Activated CD8-positive, alpha-beta T cell treated with anti-CD3 and anti-CD28 coated beads for 36 hours (primary cell): ENCODE measurements at regions not wholly inside any gene's neighbourhood (a gene's known extent, or its start where the extent isn't known, plus 50 kb on each side); places are given as distances from the start of the nearest gene placed in this dataset.

ENCODE experiments used
- ATAC-seq: fragments of 200-7000 bp; cut with Tn5 transposase; one replicate; pipeline ENCODE4 v1.10.0; 2021; ENCODE audit warnings: mild to moderate bottlenecking, moderate library complexity
- CTCF ChIA-PET: fragments of 350-600 bp; sonication (Branson Sonifier 250); formaldehyde crosslinking; loops from one replicate; lab custom pipeline; 2021; ENCODE audit warnings: antibody characterized with exemption; lab: Charles Lee
- POLR2A ChIA-PET: fragments of 350-600 bp; sonication (Branson Sonifier 250); formaldehyde crosslinking; loops from one replicate; lab custom pipeline; 2021; ENCODE audit warnings: antibody characterized with exemption; lab: Charles Lee
- DNase-seq: peaks from one replicate; pipeline ENCODE4 v3.0.0-alpha.2; 2020
- H3K27ac Mint-ChIP-seq: one replicate; pipeline ENCODE4 v1.8.0; 2021; ENCODE audit warnings: mild to moderate bottlenecking, mixed read lengths
- H3K27me3 Mint-ChIP-seq: one replicate; pipeline ENCODE4 v1.8.0; 2021; ENCODE audit warnings: mixed read lengths
- H3K36me3 Mint-ChIP-seq: one replicate; pipeline ENCODE4 v1.8.0; 2021; ENCODE audit warnings: low read depth, mixed read lengths
- H3K4me1 Mint-ChIP-seq: one replicate; pipeline ENCODE4 v1.8.0; 2021; ENCODE audit warnings: low read depth, mixed read lengths
- H3K4me3 Mint-ChIP-seq: one replicate; pipeline ENCODE4 v1.8.0; 2021; ENCODE audit warnings: mild to moderate bottlenecking, moderate library complexity, mixed read lengths
- H3K9me3 Mint-ChIP-seq: one replicate; pipeline ENCODE4 v1.8.0; 2021; ENCODE audit warnings: mixed read lengths
- intact Hi-C: fragments of 100-400 bp; cut with micrococcal nuclease; formaldehyde crosslinking; loops from one replicate; pipeline ENCODE4 v1.10.0; 2022
- TF ChIP-seq, protein P1 (sequence below): fragments of 200-600 bp; IDR thresholded peaks from one replicate; pipeline ENCODE4 v1.8.0; 2022; ENCODE audit warnings: antibody characterized with exemption, mild to moderate bottlenecking

DNA sequence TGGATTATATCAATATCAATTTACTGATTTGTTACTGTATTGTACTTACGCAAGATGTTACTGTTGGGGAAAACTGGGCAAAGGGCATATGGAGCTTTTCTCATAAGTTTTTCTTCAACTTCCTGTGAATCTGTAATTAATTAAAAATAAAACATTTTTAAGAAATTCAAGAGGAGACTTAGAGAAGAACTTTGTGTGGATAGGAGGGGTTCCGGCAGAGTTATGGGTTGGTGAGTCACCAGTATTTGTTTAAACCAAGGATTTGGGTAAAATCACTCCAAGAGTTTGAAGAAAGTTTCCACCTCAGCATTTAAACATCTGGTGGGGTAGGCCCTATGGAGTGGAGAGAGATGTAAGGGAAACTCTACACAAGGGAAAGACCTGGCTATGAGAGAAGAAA lies 379.6 kb downstream of the TSHZ3 start:
- ATAC-seq, result no peak
- Mint-ChIP-seq H3K9me3 (no peaks in the 10 kb centered on the region), H3K4me1 (no peaks in the 10 kb centered on the region)

GRCh38 chr19:30968841-30969399 lies 380.3 kb downstream of the TSHZ3 start:
- ChIA-PET POLR2A (no interaction called here), CTCF (no interaction called here)
- H3K9me3 Mint-ChIP-seq, result no peaks in the 10 kb centered on the region
- H3K27me3 Mint-ChIP-seq, result peaks cover under 1% of the 10 kb centered on the region
- intact Hi-C loops, result no loop called here
- TF ChIP-seq, protein P1, sequence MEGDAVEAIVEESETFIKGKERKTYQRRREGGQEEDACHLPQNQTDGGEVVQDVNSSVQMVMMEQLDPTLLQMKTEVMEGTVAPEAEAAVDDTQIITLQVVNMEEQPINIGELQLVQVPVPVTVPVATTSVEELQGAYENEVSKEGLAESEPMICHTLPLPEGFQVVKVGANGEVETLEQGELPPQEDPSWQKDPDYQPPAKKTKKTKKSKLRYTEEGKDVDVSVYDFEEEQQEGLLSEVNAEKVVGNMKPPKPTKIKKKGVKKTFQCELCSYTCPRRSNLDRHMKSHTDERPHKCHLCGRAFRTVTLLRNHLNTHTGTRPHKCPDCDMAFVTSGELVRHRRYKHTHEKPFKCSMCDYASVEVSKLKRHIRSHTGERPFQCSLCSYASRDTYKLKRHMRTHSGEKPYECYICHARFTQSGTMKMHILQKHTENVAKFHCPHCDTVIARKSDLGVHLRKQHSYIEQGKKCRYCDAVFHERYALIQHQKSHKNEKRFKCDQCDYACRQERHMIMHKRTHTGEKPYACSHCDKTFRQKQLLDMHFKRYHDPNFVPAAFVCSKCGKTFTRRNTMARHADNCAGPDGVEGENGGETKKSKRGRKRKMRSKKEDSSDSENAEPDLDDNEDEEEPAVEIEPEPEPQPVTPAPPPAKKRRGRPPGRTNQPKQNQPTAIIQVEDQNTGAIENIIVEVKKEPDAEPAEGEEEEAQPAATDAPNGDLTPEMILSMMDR, result no peak
- H3K4me1 Mint-ChIP-seq, result no peaks in the 10 kb centered on the region
- H3K4me3 Mint-ChIP-seq, result no peak overlapping the region
- no peaks in the 10 kb centered on the region for H3K36me3 Mint-ChIP-seq
- no peak overlapping the region for H3K27ac Mint-ChIP-seq
- no peak for ATAC-seq
- DNase-seq, result no peak

More for the DNA sequence above, 379.6 kb downstream of the TSHZ3 start:
- no peak overlapping the region for H3K4me3 Mint-ChIP-seq
- no peaks in the 10 kb centered on the region for H3K36me3 Mint-ChIP-seq
- ChIA-PET POLR2A (no interaction called here), CTCF (no interaction called here)
- TF ChIP-seq, protein P1, result no peak
- intact Hi-C loops, result no loop called here
- H3K27me3 Mint-ChIP-seq, result peaks cover 4% of the 10 kb centered on the region
- DNase-seq, result no peak
- H3K27ac Mint-ChIP-seq, result no peak overlapping the region

DNA sequence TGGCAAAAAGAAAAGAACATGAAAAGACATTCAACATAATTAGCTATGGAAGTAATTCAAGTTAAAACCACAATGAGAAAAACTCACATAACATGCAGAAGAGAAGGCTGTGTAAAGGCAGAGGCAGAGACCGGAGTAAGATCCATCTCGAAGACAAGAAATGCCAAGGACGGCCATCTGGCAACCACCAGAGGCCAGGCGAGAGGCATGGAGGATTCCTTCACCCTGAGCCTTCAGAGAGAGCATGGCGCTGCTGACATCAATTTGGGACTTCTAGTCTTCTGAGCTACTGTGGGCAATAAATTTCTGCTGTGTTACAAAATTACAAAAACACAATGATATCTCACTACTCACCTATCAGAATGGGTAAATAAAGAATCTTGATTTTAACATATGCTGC lies 381.0 kb downstream of the TSHZ3 start:
- no peaks in the 10 kb centered on the region for H3K9me3 Mint-ChIP-seq
- H3K4me3 Mint-ChIP-seq, result no peak overlapping the region
- intact Hi-C loops, result no loop called here
- DNase-seq (no peak), ATAC-seq (no peak)
- H3K27ac Mint-ChIP-seq, result no peak overlapping the region
- TF ChIP-seq, protein P1, result no peak
- no peaks in the 10 kb centered on the region for H3K4me1 Mint-ChIP-seq
- no peaks in the 10 kb centered on the region for H3K27me3 Mint-ChIP-seq
- ChIA-PET POLR2A (no interaction called here), CTCF (no interaction called here)
- no peaks in the 10 kb centered on the region for H3K36me3 Mint-ChIP-seq

GRCh38 chr19:30966486-30966885 lies 382.8 kb downstream of the TSHZ3 start:
- intact Hi-C loops, result no loop called here
- Mint-ChIP-seq H3K4me1 (no peaks in the 10 kb centered on the region), H3K9me3 (no peaks in the 10 kb centered on the region), H3K4me3 (no peak overlapping the region), H3K27me3 (no peaks in the 10 kb centered on the region), H3K27ac (no peak overlapping the region), H3K36me3 (no peaks in the 10 kb centered on the region)
- POLR2A ChIA-PET, result interaction anchor here (0.7 kb wide), 1 partner anchor 468 kb away, joined by 3 read pairs; no protein-coding TSS in a partner anchor
- ATAC-seq (no peak), DNase-seq (no peak)
- TF ChIP-seq, protein P1, result no peak
- CTCF ChIA-PET, result no interaction called here

- ATAC-seq, result no peak
- H3K36me3 Mint-ChIP-seq, result no peaks in the 10 kb centered on the region
- H3K27ac Mint-ChIP-seq, result no peak overlapping the region
- CTCF ChIA-PET, result no interaction called here
- H3K4me3 Mint-ChIP-seq, result no peak overlapping the region
- no peaks in the 10 kb centered on the region for H3K4me1 Mint-ChIP-seq
- POLR2A ChIA-PET, result no interaction called here
- intact Hi-C loops, result no loop called here
- DNase-seq, result no peak
- TF ChIP-seq, protein P1, result no peak
- H3K27me3 Mint-ChIP-seq, result peaks cover 6% of the 10 kb centered on the region
- H3K9me3 Mint-ChIP-seq, result no peaks in the 10 kb centered on the region
Measured at GRCh38 chr19:30959011-30959410, 390.2 kb downstream of the TSHZ3 start.
